ENCODE measurements at regions not wholly inside any gene's neighbourhood (a gene's known extent, or its start where the extent isn't known, plus 50 kb on each side); places are given as distances from the start of the nearest gene placed in this dataset.

DNA sequence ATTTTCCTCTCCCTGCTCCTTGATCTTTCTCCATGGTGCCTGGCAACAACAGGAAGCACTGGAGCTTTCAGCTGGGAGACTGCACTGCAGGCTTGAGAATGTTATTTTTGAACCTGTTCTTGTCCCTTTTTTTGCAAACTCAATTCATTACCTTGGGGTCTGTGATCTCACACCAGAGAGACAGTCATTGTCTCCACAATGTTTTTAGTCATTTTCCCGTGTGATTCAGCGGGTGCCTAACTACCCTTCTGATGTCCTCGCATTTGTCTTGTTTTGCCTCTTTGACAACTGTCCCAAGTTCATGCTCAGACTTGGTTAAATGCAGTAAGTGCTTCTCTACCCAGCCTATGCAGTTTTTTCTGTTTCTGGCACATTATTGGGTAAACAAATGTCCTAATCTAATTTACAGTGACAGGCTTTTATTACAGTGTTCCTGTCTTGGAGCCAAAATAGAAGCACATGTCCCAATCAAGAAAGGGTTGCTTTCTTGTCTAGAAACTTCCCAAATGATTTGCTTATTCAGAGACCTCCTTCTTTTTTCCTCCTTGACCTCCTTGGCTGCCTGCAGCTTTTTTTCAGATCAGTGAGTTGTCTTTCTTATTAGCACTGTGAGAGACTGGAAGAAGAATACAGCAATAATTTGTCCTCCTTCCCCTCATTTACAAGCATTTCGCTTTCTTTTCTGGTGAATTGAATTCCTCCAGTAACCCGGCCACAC is 162.4 kb downstream of the NSUN3 start:
- no peak for DNase-seq (ENCODE audit: low spot score)
- no peak for TF ChIP-seq EZH2phosphoT487 (IDR thresholded peaks at IDR 0.05; ENCODE audit: low read depth, severe bottlenecking, unreplicated experiment)

DNA sequence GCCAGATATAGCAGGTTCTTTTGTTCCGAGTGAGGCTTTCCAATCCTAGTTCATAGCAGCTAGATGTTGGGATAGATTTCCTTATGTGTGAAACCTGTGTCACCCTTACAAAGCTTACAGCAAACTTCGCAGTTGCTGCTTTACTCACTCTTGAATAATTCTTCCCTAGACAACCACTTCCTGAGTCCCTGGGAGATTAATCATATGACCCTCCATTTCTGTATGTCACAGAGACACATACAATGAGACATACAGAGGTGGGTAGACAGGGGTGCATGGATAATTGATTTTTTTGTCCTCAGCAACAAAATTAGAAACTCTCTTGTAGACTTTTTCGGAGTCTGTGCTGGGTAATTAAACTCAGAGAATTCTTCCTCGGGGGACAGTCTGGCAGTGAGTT is 163.2 kb downstream of the NSUN3 start:
- H3K9me3 ChIP-seq (ENCODE audit: low read depth), result no peaks in the 10 kb centered on the region
- H4K20me1 ChIP-seq (ENCODE audit: insufficient read depth, poor library complexity, severe bottlenecking), result no peaks in the 10 kb centered on the region
- DNase-seq (ENCODE audit: low spot score), result no peak
- no peak overlapping the region for H3K4me3 ChIP-seq
- peaks cover 4% of the 10 kb centered on the region for H3K4me1 ChIP-seq (ENCODE audit: insufficient read depth)
- TF ChIP-seq EZH2 (IDR thresholded peaks at IDR 0.05; ENCODE audit: borderline replicate concordance) (no peak), EZH2phosphoT487 (IDR thresholded peaks at IDR 0.05; ENCODE audit: low read depth, severe bottlenecking, unreplicated experiment) (no peak)
- TF ChIP-seq, protein P1, sequence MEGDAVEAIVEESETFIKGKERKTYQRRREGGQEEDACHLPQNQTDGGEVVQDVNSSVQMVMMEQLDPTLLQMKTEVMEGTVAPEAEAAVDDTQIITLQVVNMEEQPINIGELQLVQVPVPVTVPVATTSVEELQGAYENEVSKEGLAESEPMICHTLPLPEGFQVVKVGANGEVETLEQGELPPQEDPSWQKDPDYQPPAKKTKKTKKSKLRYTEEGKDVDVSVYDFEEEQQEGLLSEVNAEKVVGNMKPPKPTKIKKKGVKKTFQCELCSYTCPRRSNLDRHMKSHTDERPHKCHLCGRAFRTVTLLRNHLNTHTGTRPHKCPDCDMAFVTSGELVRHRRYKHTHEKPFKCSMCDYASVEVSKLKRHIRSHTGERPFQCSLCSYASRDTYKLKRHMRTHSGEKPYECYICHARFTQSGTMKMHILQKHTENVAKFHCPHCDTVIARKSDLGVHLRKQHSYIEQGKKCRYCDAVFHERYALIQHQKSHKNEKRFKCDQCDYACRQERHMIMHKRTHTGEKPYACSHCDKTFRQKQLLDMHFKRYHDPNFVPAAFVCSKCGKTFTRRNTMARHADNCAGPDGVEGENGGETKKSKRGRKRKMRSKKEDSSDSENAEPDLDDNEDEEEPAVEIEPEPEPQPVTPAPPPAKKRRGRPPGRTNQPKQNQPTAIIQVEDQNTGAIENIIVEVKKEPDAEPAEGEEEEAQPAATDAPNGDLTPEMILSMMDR (IDR thresholded peaks at IDR 0.05; ENCODE audit: poor library complexity), result no peak
- no peaks in the 10 kb centered on the region for H3K27me3 ChIP-seq
- H3K36me3 ChIP-seq (replicated peaks; ENCODE audit: insufficient read depth, low read depth), result no peaks in the 10 kb centered on the region
- H3K79me2 ChIP-seq, result no peaks in the 10 kb centered on the region
- no peak overlapping the region for H2AFZ ChIP-seq
- H3K4me2 ChIP-seq, result peak overlapping the region; percentile 20
- H3K27ac ChIP-seq, result peak overlapping the region; percentile 2
- no peaks in the 10 kb centered on the region for H3K9me2 ChIP-seq (replicated peaks; ENCODE audit: insufficient read depth)
- WGBS (ENCODE audit: low lambda C conversion rate, missing lambda C conversion rate), result 64% methylated on average over 4 of the region's 4 CpGs

More for the DNA sequence above, 162.4 kb downstream of the NSUN3 start:
- Histone ChIP-seq H3K27ac (peak overlapping the region; percentile 2), H3K9me2 (replicated peaks; ENCODE audit: insufficient read depth) (no peaks in the 10 kb centered on the region), H4K20me1 (ENCODE audit: insufficient read depth, poor library complexity, severe bottlenecking) (no peaks in the 10 kb centered on the region), H3K79me2 (no peaks in the 10 kb centered on the region), H3K27me3 (no peaks in the 10 kb centered on the region), H2AFZ (no peak overlapping the region), H3K36me3 (replicated peaks; ENCODE audit: insufficient read depth, low read depth) (no peaks in the 10 kb centered on the region), H3K4me3 (no peak overlapping the region), H3K4me2 (peak overlapping the region; percentile 20), H3K4me1 (ENCODE audit: insufficient read depth) (peaks cover 4% of the 10 kb centered on the region), H3K9me3 (ENCODE audit: low read depth) (no peaks in the 10 kb centered on the region)
- WGBS (ENCODE audit: low lambda C conversion rate, missing lambda C conversion rate), result 58% methylated on average over 5 of the region's 5 CpGs

DNA sequence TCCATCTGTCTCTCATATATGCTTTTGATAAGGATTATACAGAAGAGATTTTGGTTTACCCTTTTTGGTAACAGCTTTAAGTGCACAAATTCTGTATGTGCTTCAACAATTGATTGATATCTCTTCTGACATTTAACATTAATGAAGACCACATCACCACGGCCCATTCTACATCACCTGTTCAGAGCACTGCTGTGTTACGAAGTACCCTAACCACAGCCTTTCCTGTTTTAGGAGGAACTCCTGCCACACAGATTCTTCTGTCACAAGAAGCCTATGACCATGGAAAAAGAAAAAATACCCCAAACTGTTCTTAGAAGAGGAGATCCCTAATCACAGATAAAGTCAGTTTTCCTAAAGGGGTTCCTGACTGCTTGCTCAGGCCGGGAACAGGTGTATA is 170.1 kb downstream of the NSUN3 start:
- WGBS (ENCODE audit: low lambda C conversion rate, missing lambda C conversion rate), result 93% methylated on average over 3 of the region's 3 CpGs
- H3K4me2 ChIP-seq, result no peak overlapping the region
- TF ChIP-seq, protein P1 (IDR thresholded peaks at IDR 0.05; ENCODE audit: poor library complexity), result no peak
- TF ChIP-seq EZH2phosphoT487 (IDR thresholded peaks at IDR 0.05; ENCODE audit: low read depth, severe bottlenecking, unreplicated experiment) (no peak), EZH2 (IDR thresholded peaks at IDR 0.05; ENCODE audit: borderline replicate concordance) (no peak)
- no peaks in the 10 kb centered on the region for H3K36me3 ChIP-seq (replicated peaks; ENCODE audit: insufficient read depth, low read depth)
- no peaks in the 10 kb centered on the region for H3K9me2 ChIP-seq (replicated peaks; ENCODE audit: insufficient read depth)
- DNase-seq (ENCODE audit: low spot score), result no peak
- no peak overlapping the region for H3K4me3 ChIP-seq
- H4K20me1 ChIP-seq (ENCODE audit: insufficient read depth, poor library complexity, severe bottlenecking), result no peaks in the 10 kb centered on the region
- H3K79me2 ChIP-seq, result no peaks in the 10 kb centered on the region
- H3K4me1 ChIP-seq (ENCODE audit: insufficient read depth), result no peaks in the 10 kb centered on the region
- no peak overlapping the region for H3K27ac ChIP-seq
- no peak overlapping the region for H2AFZ ChIP-seq
- H3K27me3 ChIP-seq, result no peaks in the 10 kb centered on the region
- H3K9me3 ChIP-seq (ENCODE audit: low read depth), result no peaks in the 10 kb centered on the region

- H3K79me2 ChIP-seq, result no peaks in the 10 kb centered on the region
- no peaks in the 10 kb centered on the region for H3K9me3 ChIP-seq (ENCODE audit: low read depth)
- DNase-seq (ENCODE audit: low spot score), result peak; percentile 66
- H3K4me1 ChIP-seq (ENCODE audit: insufficient read depth), result no peaks in the 10 kb centered on the region
- H3K4me3 ChIP-seq, result no peak overlapping the region
- H2AFZ ChIP-seq, result no peak overlapping the region
- H3K9me2 ChIP-seq (replicated peaks; ENCODE audit: insufficient read depth), result no peaks in the 10 kb centered on the region
- H3K36me3 ChIP-seq (replicated peaks; ENCODE audit: insufficient read depth, low read depth), result no peaks in the 10 kb centered on the region
- H3K27me3 ChIP-seq, result no peaks in the 10 kb centered on the region
- H4K20me1 ChIP-seq (ENCODE audit: insufficient read depth, poor library complexity, severe bottlenecking), result no peaks in the 10 kb centered on the region
- 23% methylated on average over 4 of the region's 4 CpGs for WGBS (ENCODE audit: low lambda C conversion rate, missing lambda C conversion rate)
- H3K4me2 ChIP-seq, result no peak overlapping the region
- TF ChIP-seq EZH2phosphoT487 (IDR thresholded peaks at IDR 0.05; ENCODE audit: low read depth, severe bottlenecking, unreplicated experiment) (no peak), EZH2 (IDR thresholded peaks at IDR 0.05; ENCODE audit: borderline replicate concordance) (no peak)
- TF ChIP-seq, protein P1 (IDR thresholded peaks at IDR 0.05; ENCODE audit: poor library complexity), result peak; percentile 81
- H3K27ac ChIP-seq, result no peak overlapping the region
Measured at GRCh38 chr3:94234177-94234788, 171.4 kb downstream of the NSUN3 start.
